H1 (cell line): ENCODE measurements at regions not wholly inside any gene's neighbourhood (a gene's known extent, or its start where the extent isn't known, plus 50 kb on each side); places are given as distances from the start of the nearest gene placed in this dataset.

Experiments used
- CTCF ChIA-PET: fragments of 300-600 bp; sonication (Branson Sonifier 250); formaldehyde crosslinking; loops from one replicate; lab custom pipeline; 2021; ENCODE audit not compliant: partially characterized antibody; lab: Charles Lee
- POLR2A ChIA-PET: fragments of 300-600 bp; sonication (Branson Sonifier 250); formaldehyde crosslinking; loops from one replicate; lab custom pipeline; 2021; ENCODE audit warnings: inconsistent platforms; ENCODE audit not compliant: partially characterized antibody; lab: Charles Lee
- DNase-seq, 2 experiments: peaks; one replicate each; pipeline versions ENCODE4 v3.0.0 to v3.0.0-alpha.2; 2010 to 2022; ENCODE audit warnings: low spot score in 2 of 2, low read depth in 1 of 2, mixed read lengths in 1 of 2
- FAIRE-seq: peaks from 2 replicates; lab custom pipeline; 2011; peaks lifted over from hg19 to GRCh38; lab: Jason Lieb, UNC
- H2AFZ ChIP-seq: 2 replicates; pipeline ENCODE4 v1.8.1; 2012; ENCODE audit warnings: low read length, inconsistent platforms
- H2AK5ac ChIP-seq: 2 replicates; pipeline ENCODE4 v1.6.1; 2013; ENCODE audit warnings: low read depth, low read length
- H2BK120ac ChIP-seq: replicated peaks from 2 replicates; pipeline ENCODE3; 2013; ENCODE audit warnings: low read depth, low read length, inconsistent platforms
- H2BK12ac ChIP-seq: 2 replicates; pipeline ENCODE4 v1.6.1; 2013; ENCODE audit warnings: low read depth, low read length
- H2BK15ac ChIP-seq: 2 replicates; pipeline ENCODE4 v1.6.1; 2013; ENCODE audit warnings: low read length
- H2BK20ac ChIP-seq: 2 replicates; pipeline ENCODE4 v1.6.1; 2013; ENCODE audit warnings: low read length
- H2BK5ac ChIP-seq: 2 replicates; pipeline ENCODE4 v1.6.1; 2013; ENCODE audit warnings: low read depth, low read length
- H3K14ac ChIP-seq: 2 replicates; pipeline ENCODE4 v1.6.1; 2013; ENCODE audit warnings: inconsistent platforms; ENCODE audit not compliant: insufficient read length
- H3K18ac ChIP-seq: 2 replicates; pipeline ENCODE4 v1.6.1; 2013; ENCODE audit warnings: low read length; ENCODE audit errors: extremely low read depth
- H3K23ac ChIP-seq: 2 replicates; pipeline ENCODE4 v1.6.1; 2013; ENCODE audit warnings: inconsistent platforms; ENCODE audit not compliant: insufficient read length
- H3K23me2 ChIP-seq: 2 replicates; pipeline ENCODE4 v1.6.1; 2013; ENCODE audit warnings: low read depth, low read length
- H3K27ac ChIP-seq: 2 replicates; pipeline ENCODE4 v1.6.1; 2011; ENCODE audit warnings: low read depth, low read length, inconsistent platforms
- H3K27me3 ChIP-seq, 4 experiments: replicated peaks in 1 of 4; 1 replicate in 1 of 4; 2 replicates in 3 of 4; pipeline versions ENCODE4 v1.6.1 to v1.8.1; 2011 to 2013; ENCODE audit warnings: low read length in 3 of 4, mild to moderate bottlenecking in 3 of 4, inconsistent platforms in 2 of 4, mixed read lengths in 2 of 4, moderate library complexity in 1 of 4; ENCODE audit not compliant: control insufficient read depth in 3 of 4, insufficient read depth in 3 of 4; ENCODE audit errors: extremely low read depth in 1 of 4
- H3K36me3 ChIP-seq, 4 experiments: 2 replicates each; pipeline versions ENCODE4 v1.6.1 to v1.8.1; 2011 to 2013; ENCODE audit warnings: mild to moderate bottlenecking in 4 of 4, low read length in 3 of 4, moderate library complexity in 2 of 4, control low read depth in 1 of 4, inconsistent platforms in 1 of 4; ENCODE audit not compliant: insufficient read depth in 4 of 4, control insufficient read depth in 2 of 4
- H3K4ac ChIP-seq: replicated peaks from 2 replicates; pipeline ENCODE3; 2013; ENCODE audit warnings: low read length, low read depth, mixed read lengths, inconsistent platforms; ENCODE audit not compliant: insufficient read length
- H3K4me1 ChIP-seq, 4 experiments: replicated peaks in 1 of 4; 1 replicate in 1 of 4; 2 replicates in 3 of 4; pipeline versions ENCODE4 v1.6.1 to v1.8.1; 2011 to 2013; ENCODE audit warnings: low read length in 3 of 4, inconsistent platforms in 2 of 4, mixed read lengths in 1 of 4; ENCODE audit not compliant: insufficient read depth in 4 of 4, control insufficient read depth in 3 of 4
- H3K4me2 ChIP-seq, 2 experiments: 2 replicates each; pipeline versions ENCODE4 v1.6.1 to v1.8.1; 2011 to 2013; ENCODE audit warnings: low read depth in 2 of 2, low read length in 2 of 2, control low read depth in 1 of 2, inconsistent platforms in 1 of 2, mild to moderate bottlenecking in 1 of 2; ENCODE audit not compliant: insufficient read depth in 1 of 2
- H3K4me3 ChIP-seq, 4 experiments: fragments of 200-600, 300-600 bp in 1 of 4; sonication (generic), shearing (Covaris generic), sonication (Bioruptor Twin) in 1 of 4; 2 replicates each; pipeline versions ENCODE4 v1.5.1 to v1.8.1; 2011 to 2016; ENCODE audit warnings: low read length in 4 of 4, low read depth in 3 of 4, control low read depth in 2 of 4, inconsistent platforms in 2 of 4, mild to moderate bottlenecking in 2 of 4, mixed read lengths in 1 of 4, moderate library complexity in 1 of 4; ENCODE audit not compliant: insufficient read depth in 2 of 4; ENCODE audit errors: extremely low read depth in 1 of 4
- H3K56ac ChIP-seq: replicated peaks from 2 replicates; pipeline ENCODE3; 2013; ENCODE audit warnings: low read depth, mild to moderate bottlenecking, mixed read lengths, low read length, inconsistent platforms; ENCODE audit not compliant: insufficient read length
- H3K79me1 ChIP-seq: 2 replicates; pipeline ENCODE4 v1.6.1; 2013; ENCODE audit warnings: low read depth, low read length, control low read depth
- H3K79me2 ChIP-seq, 2 experiments: 2 replicates each; pipeline versions ENCODE4 v1.6.1 to v1.8.1; 2012 to 2013; ENCODE audit warnings: low read length in 2 of 2, mild to moderate bottlenecking in 2 of 2, inconsistent platforms in 1 of 2; ENCODE audit not compliant: insufficient read depth in 2 of 2, control insufficient read depth in 1 of 2
- H3K9ac ChIP-seq, 4 experiments: replicated peaks in 1 of 4; 1 replicate in 1 of 4; 2 replicates in 3 of 4; pipeline versions ENCODE4 v1.6.1 to v1.8.1; 2011 to 2013; ENCODE audit warnings: low read depth in 3 of 4, low read length in 3 of 4, control low read depth in 2 of 4, mild to moderate bottlenecking in 2 of 4, moderate library complexity in 2 of 4, inconsistent platforms in 1 of 4; ENCODE audit errors: extremely low read depth in 1 of 4
- H3K9me3 ChIP-seq, 2 experiments: 2 replicates each; pipeline versions ENCODE4 v1.6.1 to v1.8.1; 2012 to 2013; ENCODE audit warnings: mild to moderate bottlenecking in 2 of 2, moderate library complexity in 2 of 2, control low read depth in 1 of 2, inconsistent platforms in 1 of 2, low read depth in 1 of 2, low read length in 1 of 2, mixed read lengths in 1 of 2; ENCODE audit not compliant: insufficient read depth in 2 of 2
- H4K20me1 ChIP-seq, 2 experiments: replicated peaks in 1 of 2; 2 replicates each; pipeline versions ENCODE3 to v1.8.1; 2011 to 2013; ENCODE audit warnings: inconsistent platforms in 2 of 2, low read length in 2 of 2, mild to moderate bottlenecking in 1 of 2; ENCODE audit not compliant: insufficient read depth in 2 of 2, control insufficient read depth in 1 of 2
- H4K5ac ChIP-seq: 2 replicates; pipeline ENCODE4 v1.6.1; 2013; ENCODE audit warnings: low read length, low read depth, mixed read lengths, inconsistent platforms; ENCODE audit not compliant: insufficient read length
- H4K8ac ChIP-seq: 2 replicates; pipeline ENCODE4 v1.8.0; 2013; ENCODE audit warnings: mild to moderate bottlenecking, moderate library complexity, low read length, inconsistent platforms; ENCODE audit not compliant: insufficient read depth; ENCODE audit errors: extremely low read depth
- H4K91ac ChIP-seq: replicated peaks from 2 replicates; pipeline ENCODE3; 2013; ENCODE audit warnings: low read length, mixed read lengths, inconsistent platforms; ENCODE audit not compliant: insufficient read length
- ATF2 ChIP-seq: IDR thresholded peaks from 2 replicates; pipeline ENCODE4 v1.6.1; 2012; ENCODE audit warnings: low read length, inconsistent platforms
- BACH1 ChIP-seq: IDR thresholded peaks from 2 replicates; pipeline ENCODE4 v1.6.1; 2012; ENCODE audit warnings: low read length, improper control_type of control experiment
- CTBP2 ChIP-seq: IDR thresholded peaks from 2 replicates; pipeline ENCODE4 v1.7.0; 2011; ENCODE audit warnings: borderline replicate concordance, mild to moderate bottlenecking, moderate library complexity, mixed read lengths, low read length; ENCODE audit not compliant: insufficient read depth, insufficient read length
- EZH2 ChIP-seq: fragments of 200-600 bp; sonication (generic); IDR thresholded peaks from 2 replicates; pipeline ENCODE4 v1.7.1; 2012; ENCODE audit warnings: low read depth, mild to moderate bottlenecking, moderate library complexity, low read length, inconsistent platforms; ENCODE audit not compliant: severe bottlenecking
- GABPA ChIP-seq: IDR thresholded peaks from 2 replicates; pipeline ENCODE4 v1.6.1; 2011; ENCODE audit warnings: mild to moderate bottlenecking, low read length, moderate library complexity, borderline replicate concordance; ENCODE audit not compliant: insufficient read depth
- KDM4A ChIP-seq: IDR thresholded peaks from one replicate; pipeline ENCODE4 v1.7.1; 2012; ENCODE audit warnings: low read depth, mild to moderate bottlenecking, moderate library complexity, low read length, inconsistent platforms; ENCODE audit not compliant: severe bottlenecking
- NRF1 ChIP-seq: IDR thresholded peaks from 2 replicates; pipeline ENCODE4 v1.6.1; 2011; ENCODE audit warnings: mild to moderate bottlenecking, low read depth, low read length, improper control_type of control experiment
- RAD21 ChIP-seq, 2 experiments: IDR thresholded peaks in 1 of 2; conservative IDR thresholded peaks in 1 of 2; 2 replicates each; pipeline ENCODE4 v1.6.1; 2011; ENCODE audit warnings: low read depth in 2 of 2, low read length in 2 of 2, improper control_type of control experiment in 1 of 2, inconsistent platforms in 1 of 2, mild to moderate bottlenecking in 1 of 2, moderate library complexity in 1 of 2
- SAP30 ChIP-seq: fragments of 300-600 bp; sonication (generic); IDR thresholded peaks from 2 replicates; pipeline ENCODE4 v1.7.1; 2012; ENCODE audit warnings: low read length, moderate library complexity, mild to moderate bottlenecking, inconsistent platforms; ENCODE audit not compliant: insufficient read depth, insufficient replicate concordance
- WGBS, 2 experiments: shearing (Covaris generic) in 1 of 2; methylation state at CpG; one replicate each; pipeline versions ENCODE4 v1.1.6 to v1.1.7; 2013 to 2015; ENCODE audit warnings: low lambda C conversion rate in 2 of 2, mixed read lengths in 2 of 2, inconsistent platforms in 1 of 2, low coverage in 1 of 2, missing lambda C conversion rate in 1 of 2; ENCODE audit not compliant: insufficient replicate concordance in 2 of 2, insufficient coverage in 1 of 2, insufficient read length in 1 of 2; ENCODE audit errors: extremely low coverage in 1 of 2, missing lambda C conversion rate in 1 of 2; 5-methylcytosine and 5-hydroxymethylcytosine counted together
- TF ChIP-seq, protein P1 (sequence below): IDR thresholded peaks from 2 replicates; pipeline ENCODE4 v1.6.1; 2012; ENCODE audit warnings: inconsistent platforms

- Histone ChIP-seq H3K9ac (no peak overlapping the region), H3K79me1 (no peaks in the 10 kb centered on the region), H2BK120ac (no peak overlapping the region), H2AFZ (no peak overlapping the region), H3K27me3 (no peaks in the 10 kb centered on the region), H4K20me1 (no peaks in the 10 kb centered on the region), H4K5ac (no peak overlapping the region), H3K4me1 (no peaks in the 10 kb centered on the region), H4K91ac (no peak overlapping the region), H2BK5ac (no peak overlapping the region), H3K4ac (no peak overlapping the region), H2BK12ac (no peak overlapping the region), H3K9me3 (no peaks in the 10 kb centered on the region), H3K36me3 (no peaks in the 10 kb centered on the region), H2BK15ac (no peak overlapping the region), H2BK20ac (no peak overlapping the region), H3K4me3 (no peak overlapping the region), H3K14ac (no peak overlapping the region), H4K8ac (no peak overlapping the region), H3K23ac (no peak overlapping the region), H3K79me2 (no peaks in the 10 kb centered on the region), H3K4me2 (no peak overlapping the region), H2AK5ac (no peak overlapping the region), H3K18ac (no peak overlapping the region), H3K23me2 (no peaks in the 10 kb centered on the region), H3K27ac (no peak overlapping the region), H3K56ac (no peak overlapping the region)
- 53% methylated on average over 3 of the region's 3 CpGs; no CpG with 5 or more reads in 1 of the 2 experiments for WGBS, 2 experiments
- ChIA-PET CTCF (interaction anchor here (1.1 kb wide), 1 partner anchor 163 kb away, joined by 4 read pairs; no protein-coding TSS in a partner anchor), POLR2A (no interaction called here)
- DNase-seq (no peak), FAIRE-seq (no peak)
- TF ChIP-seq SAP30 (no peak), EZH2 (no peak), BACH1 (no peak), NRF1 (no peak), GABPA (no peak), ATF2 (no peak), CTBP2 (no peak), KDM4A (no peak), RAD21 (IDR thresholded peaks at IDR 0.05 in 1 of 2, conservative IDR thresholded peaks at IDR 0.05 in 1 of 2; ENCODE audit: low read depth in 2 of 2, low read length in 2 of 2) (no peak)
- TF ChIP-seq, protein P1, sequence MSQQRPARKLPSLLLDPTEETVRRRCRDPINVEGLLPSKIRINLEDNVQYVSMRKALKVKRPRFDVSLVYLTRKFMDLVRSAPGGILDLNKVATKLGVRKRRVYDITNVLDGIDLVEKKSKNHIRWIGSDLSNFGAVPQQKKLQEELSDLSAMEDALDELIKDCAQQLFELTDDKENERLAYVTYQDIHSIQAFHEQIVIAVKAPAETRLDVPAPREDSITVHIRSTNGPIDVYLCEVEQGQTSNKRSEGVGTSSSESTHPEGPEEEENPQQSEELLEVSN, result no peak
These were observed 500.9 kb downstream of the FBXO15 start for GRCh38 chr18:73646772-73647171.
